ENCODE measurements at regions not wholly inside any gene's neighbourhood (a gene's known extent, or its start where the extent isn't known, plus 50 kb on each side); places are given as distances from the start of the nearest gene placed in this dataset.

GRCh38 chr3:177529071-177529550 is 331.8 kb upstream of the TBL1XR1 start:
- TF ChIP-seq POLR2A (IDR thresholded peaks at IDR 0.05): no peak
- no peak for TF ChIP-seq CTCF (IDR thresholded peaks at IDR 0.05 in 4 of 5, conservative IDR thresholded peaks at IDR 0.05 in 1 of 5)
